ENCODE measurements at regions not wholly inside any gene's neighbourhood (a gene's known extent, or its start where the extent isn't known, plus 50 kb on each side); places are given as distances from the start of the nearest gene placed in this dataset.

- no peak for DNase-seq (ENCODE audit: low spot score)
- TF ChIP-seq CTCF (IDR thresholded peaks at IDR 0.05), result no peak
- Histone ChIP-seq H3K4me1 (no peaks in the 10 kb centered on the region), H3K27ac (no peak overlapping the region), H3K9me3 (no peaks in the 10 kb centered on the region), H3K4me3 (no peak overlapping the region), H3K27me3 (no peaks in the 10 kb centered on the region), H3K36me3 (no peaks in the 10 kb centered on the region)
Measured at GRCh38 chr15:88727439-88727838, 75.8 kb upstream of the ACAN start.

- no peaks in the 10 kb centered on the region for H3K27me3 ChIP-seq
- no peak for TF ChIP-seq CTCF (IDR thresholded peaks at IDR 0.05)
- H3K4me1 ChIP-seq, result no peaks in the 10 kb centered on the region
- H3K27ac ChIP-seq, result no peak overlapping the region
- H3K9me3 ChIP-seq, result no peaks in the 10 kb centered on the region
- no peak for DNase-seq (ENCODE audit: low spot score)
- H3K36me3 ChIP-seq, result no peaks in the 10 kb centered on the region
- H3K4me3 ChIP-seq, result no peak overlapping the region
Measured at GRCh38 chr15:88729581-88729980, 73.7 kb upstream of the ACAN start.

- no peaks in the 10 kb centered on the region for H3K4me1 ChIP-seq
- H3K27ac ChIP-seq, result no peak overlapping the region
- TF ChIP-seq CTCF (IDR thresholded peaks at IDR 0.05), result no peak
- H3K4me3 ChIP-seq, result no peak overlapping the region
- no peaks in the 10 kb centered on the region for H3K9me3 ChIP-seq
- DNase-seq (ENCODE audit: low spot score), result no peak
- no peaks in the 10 kb centered on the region for H3K27me3 ChIP-seq
- no peaks in the 10 kb centered on the region for H3K36me3 ChIP-seq
Measured at GRCh38 chr15:88730751-88731150, 72.5 kb upstream of the ACAN start.

- Histone ChIP-seq H3K27ac (no peak overlapping the region), H3K4me1 (no peaks in the 10 kb centered on the region), H3K4me3 (no peak overlapping the region), H3K27me3 (no peaks in the 10 kb centered on the region), H3K9me3 (no peaks in the 10 kb centered on the region), H3K36me3 (no peaks in the 10 kb centered on the region)
- TF ChIP-seq CTCF (IDR thresholded peaks at IDR 0.05), result no peak
- DNase-seq (ENCODE audit: low spot score), result no peak
Measured at GRCh38 chr15:88735212-88735611, 68.0 kb upstream of the ACAN start.

GRCh38 chr15:88736204-88736603, 67.0 kb upstream of the ACAN start:
- H3K4me1 ChIP-seq, result no peaks in the 10 kb centered on the region
- H3K36me3 ChIP-seq, result no peaks in the 10 kb centered on the region
- no peaks in the 10 kb centered on the region for H3K27me3 ChIP-seq
- no peak overlapping the region for H3K27ac ChIP-seq
- DNase-seq (ENCODE audit: low spot score), result no peak
- no peak overlapping the region for H3K4me3 ChIP-seq
- TF ChIP-seq CTCF (IDR thresholded peaks at IDR 0.05), result no peak
- no peaks in the 10 kb centered on the region for H3K9me3 ChIP-seq

GRCh38 chr15:88738796-88739195, 64.4 kb upstream of the ACAN start:
- TF ChIP-seq CTCF (IDR thresholded peaks at IDR 0.05), result no peak
- H3K27ac ChIP-seq, result no peak overlapping the region
- no peaks in the 10 kb centered on the region for H3K9me3 ChIP-seq
- no peaks in the 10 kb centered on the region for H3K4me1 ChIP-seq
- H3K27me3 ChIP-seq, result no peaks in the 10 kb centered on the region
- no peak overlapping the region for H3K4me3 ChIP-seq
- DNase-seq (ENCODE audit: low spot score), result no peak
- H3K36me3 ChIP-seq, result no peaks in the 10 kb centered on the region

Data from right atrium auricular region (tissue), 2 donors.